Right lobe of liver (tissue), 4 donors: ENCODE measurements at regions not wholly inside any gene's neighbourhood (a gene's known extent, or its start where the extent isn't known, plus 50 kb on each side); places are given as distances from the start of the nearest gene placed in this dataset.

Experiments
- CTCF ChIP-seq, 4 donors: fragments of 200-600 bp in 3 of 4; fragments of 450-650 bp in 1 of 4; IDR thresholded peaks; one replicate each; pipeline versions ENCODE4 v1.5.1 to v1.8.0; 2016 to 2022; ENCODE audit warnings: antibody characterized with exemption in 4 of 4, mild to moderate bottlenecking in 2 of 4
- POLR2A ChIP-seq: fragments of 450-650 bp; IDR thresholded peaks from one replicate; pipeline ENCODE4 v1.6.1; 2017; ENCODE audit warnings: antibody characterized with exemption, mild to moderate bottlenecking
- donor health status: DM: no; HTN: no; CAD: no.
- donor health status: DM: no; HTN: no; CAD: no.
- donor health status: DM: no; HTN: yes; CAD: no.

- no peak for TF ChIP-seq CTCF (IDR thresholded peaks at IDR 0.05)
- no peak for TF ChIP-seq POLR2A
Observed at GRCh38 chr3:157816296-157816695, 289.9 kb downstream of the SHOX2 start.
